SK-N-SH (cell line): ENCODE measurements at regions not wholly inside any gene's neighbourhood (a gene's known extent, or its start where the extent isn't known, plus 50 kb on each side); places are given as distances from the start of the nearest gene placed in this dataset.

ENCODE experiments used
- CTCF ChIA-PET: fragments of 300-600, 350-600 bp; formaldehyde crosslinking; extraction: SDS; loops from one replicate; lab custom pipeline; 2021; lab: Yijun Ruan, JAX
- POLR2A ChIA-PET: fragments of 350-600 bp; sonication (Branson Sonifier 250); formaldehyde crosslinking; extraction: SDS; loops from one replicate; lab custom pipeline; 2020; ENCODE audit warnings: antibody characterized with exemption, inconsistent platforms; lab: Yijun Ruan, JAX
- DNase-seq: peaks from one replicate; pipeline ENCODE4 v3.0.0; 2012
- H2AFZ ChIP-seq: fragments of 200-600 bp; sonication (generic); 2 replicates; pipeline ENCODE4 v1.8.1; 2016; ENCODE audit warnings: antibody characterized with exemption, mild to moderate bottlenecking, low read depth
- H3F3A ChIP-seq: fragments of 200-600 bp; sonication (generic); replicated peaks from 2 replicates; pipeline ENCODE3; 2016; ENCODE audit warnings: antibody characterized with exemption, mild to moderate bottlenecking; ENCODE audit not compliant: insufficient read depth
- H3K27ac ChIP-seq, 2 experiments: fragments of 200-500 bp in 1 of 2; fragments of 200-600 bp in 1 of 2; sonication (Bioruptor generic) in 1 of 2; sonication (generic), shearing (Covaris generic) in 1 of 2; 2 replicates each; pipeline versions ENCODE4 v1.5.1 to v1.6.1; 2014 to 2016; ENCODE audit warnings: low read depth in 2 of 2, inconsistent platforms in 1 of 2, low read length in 1 of 2, mild to moderate bottlenecking in 1 of 2, mixed read lengths in 1 of 2
- H3K27me3 ChIP-seq: fragments of 200-600 bp; sonication (generic), shearing (Covaris generic); 2 replicates; pipeline ENCODE4 v1.6.1; 2016; ENCODE audit warnings: mixed run types; ENCODE audit not compliant: insufficient read depth
- H3K36me3 ChIP-seq, 2 experiments: fragments of 200-500 bp in 1 of 2; fragments of 200-600 bp in 1 of 2; sonication (Bioruptor generic) in 1 of 2; sonication (generic) in 1 of 2; replicated peaks in 1 of 2; 2 replicates each; pipeline versions ENCODE3 to v1.5.1; 2014 to 2016; ENCODE audit warnings: low read length in 1 of 2, mild to moderate bottlenecking in 1 of 2; ENCODE audit not compliant: insufficient read depth in 2 of 2, control insufficient read depth in 1 of 2
- H3K4me1 ChIP-seq, 2 experiments: fragments of 200-500 bp in 1 of 2; fragments of 200-600 bp in 1 of 2; sonication (Bioruptor generic) in 1 of 2; sonication (generic), shearing (Covaris generic) in 1 of 2; 2 replicates each; pipeline versions ENCODE4 v1.5.1 to v1.6.1; 2014 to 2016; ENCODE audit warnings: low read depth in 1 of 2, low read length in 1 of 2, mixed run types in 1 of 2; ENCODE audit not compliant: insufficient read depth in 2 of 2, control insufficient read depth in 1 of 2
- H3K4me2 ChIP-seq: fragments of 200-600 bp; sonication (generic), shearing (Covaris generic); 2 replicates; pipeline ENCODE4 v1.6.1; 2017; ENCODE audit warnings: mixed run types
- H3K4me3 ChIP-seq, 2 experiments: fragments of 200-500 bp in 1 of 2; fragments of 200-600 bp in 1 of 2; sonication (Bioruptor generic) in 1 of 2; sonication (generic), shearing (Covaris generic) in 1 of 2; 2 replicates each; pipeline versions ENCODE4 v1.5.1 to v1.8.1; 2014 to 2016; ENCODE audit warnings: low read depth in 2 of 2, inconsistent platforms in 1 of 2, low read length in 1 of 2, mild to moderate bottlenecking in 1 of 2, mixed read lengths in 1 of 2, moderate library complexity in 1 of 2
- H3K79me2 ChIP-seq: fragments of 200-600 bp; sonication (generic); 2 replicates; pipeline ENCODE4 v1.8.1; 2017; ENCODE audit warnings: mild to moderate bottlenecking; ENCODE audit not compliant: insufficient read depth
- H3K9ac ChIP-seq: fragments of 200-600 bp; sonication (generic); 2 replicates; pipeline ENCODE4 v1.6.1; 2017; ENCODE audit warnings: mixed run types
- H3K9me2 ChIP-seq: fragments of 200-600 bp; sonication (generic); 2 replicates; pipeline ENCODE4 v1.6.1; 2017; ENCODE audit warnings: mixed run types
- H3K9me3 ChIP-seq: fragments of 200-600 bp; sonication (generic); 2 replicates; pipeline ENCODE4 v1.6.1; 2017; ENCODE audit warnings: mixed run types, mild to moderate bottlenecking, moderate library complexity
- H4K20me1 ChIP-seq: fragments of 200-600 bp; sonication (generic); 2 replicates; pipeline ENCODE4 v1.6.1; 2017; ENCODE audit warnings: mild to moderate bottlenecking, mixed run types; ENCODE audit not compliant: insufficient read depth
- ELF1 ChIP-seq: IDR thresholded peaks from 2 replicates; pipeline ENCODE4 v1.4.0; 2012
- EZH2phosphoT487 ChIP-seq: fragments of 200-600 bp; sonication (generic); IDR thresholded peaks from 2 replicates; pipeline ENCODE4 v1.6.1; 2017; ENCODE audit warnings: low read depth, mixed run types, mild to moderate bottlenecking, antibody characterized with exemption, moderate library complexity, borderline replicate concordance
- FOXM1 ChIP-seq: IDR thresholded peaks from 2 replicates; pipeline ENCODE4 v1.4.0; 2012; ENCODE audit warnings: low read depth, mild to moderate bottlenecking
- GABPA ChIP-seq: IDR thresholded peaks from 2 replicates; pipeline ENCODE4 v1.4.0; 2012; ENCODE audit warnings: low read depth, mild to moderate bottlenecking
- JUND ChIP-seq: IDR thresholded peaks from 2 replicates; pipeline ENCODE4 v1.4.0; 2012
- NFIC ChIP-seq: IDR thresholded peaks from 2 replicates; pipeline ENCODE4 v1.4.0; 2012; ENCODE audit warnings: borderline replicate concordance
- RAD21 ChIP-seq: IDR thresholded peaks from 2 replicates; pipeline ENCODE4 v1.6.1; 2012; ENCODE audit warnings: mild to moderate bottlenecking, low read length
- RCOR1 ChIP-seq: fragments of 150-350 bp; IDR thresholded peaks from 2 replicates; pipeline ENCODE4 v1.6.1; 2017; ENCODE audit warnings: antibody characterized with exemption, low read length
- RFX5 ChIP-seq: IDR thresholded peaks from 2 replicates; pipeline ENCODE4 v1.6.1; 2012; ENCODE audit warnings: mild to moderate bottlenecking, improper control_type of control experiment, low read length
- SMC3 ChIP-seq: IDR thresholded peaks from 2 replicates; pipeline ENCODE4 v1.6.1; 2012; ENCODE audit warnings: low read depth, low read length, improper control_type of control experiment
- YY1 ChIP-seq: IDR thresholded peaks from 2 replicates; pipeline ENCODE4 v1.4.0; 2012; ENCODE audit warnings: low read depth, mild to moderate bottlenecking
- ZBTB33 ChIP-seq: IDR thresholded peaks from 2 replicates; pipeline ENCODE4 v1.4.0; 2012; ENCODE audit warnings: low read depth, borderline replicate concordance
- WGBS: methylation state at CpG from one replicate; pipeline ENCODE4 v1.1.6; 2017; ENCODE audit warnings: low lambda C conversion rate; 5-methylcytosine and 5-hydroxymethylcytosine counted together
- TF ChIP-seq, protein P1 (sequence below): fragments of 150-350 bp; IDR thresholded peaks from 2 replicates; pipeline ENCODE4 v1.6.1; 2016; ENCODE audit warnings: mild to moderate bottlenecking, low read depth, low read length
- TF ChIP-seq, protein P2 (sequence below): fragments of 200-600 bp; sonication (generic); IDR thresholded peaks from 2 replicates; pipeline ENCODE4 v1.6.1; 2017; ENCODE audit warnings: antibody characterized with exemption, mild to moderate bottlenecking, moderate library complexity
- TF ChIP-seq, protein P3 (sequence below): IDR thresholded peaks from 2 replicates; pipeline ENCODE4 v1.6.1; 2012; ENCODE audit warnings: mild to moderate bottlenecking, low read depth, low read length, moderate library complexity
- TF ChIP-seq, protein P4 (sequence below): fragments of 150-350 bp; IDR thresholded peaks from 2 replicates; pipeline ENCODE4 v1.6.1; 2017; ENCODE audit warnings: antibody characterized with exemption, low read length, low read depth, borderline replicate concordance

DNA sequence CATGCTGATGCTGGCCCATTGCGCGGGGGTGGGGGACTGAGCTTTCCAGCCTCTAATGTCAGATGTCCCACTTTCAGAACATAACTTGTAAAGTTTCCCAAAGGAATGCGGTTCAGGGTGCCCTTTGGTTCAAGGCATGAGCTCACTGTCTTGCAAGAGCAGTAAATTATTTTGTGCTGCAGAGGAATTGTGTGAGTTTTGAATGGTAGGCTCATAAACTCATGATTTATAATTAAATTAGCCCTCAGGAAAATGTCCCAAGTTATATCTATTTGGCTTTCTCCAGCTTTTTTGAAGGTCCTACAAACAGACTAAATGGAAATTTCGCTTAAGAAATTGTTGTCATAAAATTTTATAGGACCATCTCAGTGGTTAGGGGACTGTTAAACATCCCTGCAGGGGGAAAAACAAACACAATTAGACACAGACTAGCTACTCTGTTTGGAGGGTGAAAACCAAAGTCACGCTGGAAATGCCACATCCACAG is 321.8 kb downstream of the HS3ST3B1 start:
- CTCF ChIA-PET, result no interaction called here
- H3K9me3 ChIP-seq, result no peaks in the 10 kb centered on the region
- no peak overlapping the region for H3K27ac ChIP-seq
- H3K36me3 ChIP-seq, result no peaks in the 10 kb centered on the region
- no peak overlapping the region for H2AFZ ChIP-seq
- no peak for TF ChIP-seq ZBTB33
- no peak for TF ChIP-seq NFIC
- TF ChIP-seq JUND, result no peak
- TF ChIP-seq FOXM1, result no peak
- no peak for TF ChIP-seq RCOR1
- TF ChIP-seq, protein P1, sequence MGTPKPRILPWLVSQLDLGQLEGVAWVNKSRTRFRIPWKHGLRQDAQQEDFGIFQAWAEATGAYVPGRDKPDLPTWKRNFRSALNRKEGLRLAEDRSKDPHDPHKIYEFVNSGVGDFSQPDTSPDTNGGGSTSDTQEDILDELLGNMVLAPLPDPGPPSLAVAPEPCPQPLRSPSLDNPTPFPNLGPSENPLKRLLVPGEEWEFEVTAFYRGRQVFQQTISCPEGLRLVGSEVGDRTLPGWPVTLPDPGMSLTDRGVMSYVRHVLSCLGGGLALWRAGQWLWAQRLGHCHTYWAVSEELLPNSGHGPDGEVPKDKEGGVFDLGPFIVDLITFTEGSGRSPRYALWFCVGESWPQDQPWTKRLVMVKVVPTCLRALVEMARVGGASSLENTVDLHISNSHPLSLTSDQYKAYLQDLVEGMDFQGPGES, result no peak
- no peak for TF ChIP-seq RFX5
- TF ChIP-seq YY1, result no peak
- no peak for TF ChIP-seq EZH2phosphoT487
- no peak for TF ChIP-seq RAD21
- TF ChIP-seq ELF1, result no peak
- TF ChIP-seq, protein P2, sequence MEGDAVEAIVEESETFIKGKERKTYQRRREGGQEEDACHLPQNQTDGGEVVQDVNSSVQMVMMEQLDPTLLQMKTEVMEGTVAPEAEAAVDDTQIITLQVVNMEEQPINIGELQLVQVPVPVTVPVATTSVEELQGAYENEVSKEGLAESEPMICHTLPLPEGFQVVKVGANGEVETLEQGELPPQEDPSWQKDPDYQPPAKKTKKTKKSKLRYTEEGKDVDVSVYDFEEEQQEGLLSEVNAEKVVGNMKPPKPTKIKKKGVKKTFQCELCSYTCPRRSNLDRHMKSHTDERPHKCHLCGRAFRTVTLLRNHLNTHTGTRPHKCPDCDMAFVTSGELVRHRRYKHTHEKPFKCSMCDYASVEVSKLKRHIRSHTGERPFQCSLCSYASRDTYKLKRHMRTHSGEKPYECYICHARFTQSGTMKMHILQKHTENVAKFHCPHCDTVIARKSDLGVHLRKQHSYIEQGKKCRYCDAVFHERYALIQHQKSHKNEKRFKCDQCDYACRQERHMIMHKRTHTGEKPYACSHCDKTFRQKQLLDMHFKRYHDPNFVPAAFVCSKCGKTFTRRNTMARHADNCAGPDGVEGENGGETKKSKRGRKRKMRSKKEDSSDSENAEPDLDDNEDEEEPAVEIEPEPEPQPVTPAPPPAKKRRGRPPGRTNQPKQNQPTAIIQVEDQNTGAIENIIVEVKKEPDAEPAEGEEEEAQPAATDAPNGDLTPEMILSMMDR, result no peak
- TF ChIP-seq, protein P3, sequence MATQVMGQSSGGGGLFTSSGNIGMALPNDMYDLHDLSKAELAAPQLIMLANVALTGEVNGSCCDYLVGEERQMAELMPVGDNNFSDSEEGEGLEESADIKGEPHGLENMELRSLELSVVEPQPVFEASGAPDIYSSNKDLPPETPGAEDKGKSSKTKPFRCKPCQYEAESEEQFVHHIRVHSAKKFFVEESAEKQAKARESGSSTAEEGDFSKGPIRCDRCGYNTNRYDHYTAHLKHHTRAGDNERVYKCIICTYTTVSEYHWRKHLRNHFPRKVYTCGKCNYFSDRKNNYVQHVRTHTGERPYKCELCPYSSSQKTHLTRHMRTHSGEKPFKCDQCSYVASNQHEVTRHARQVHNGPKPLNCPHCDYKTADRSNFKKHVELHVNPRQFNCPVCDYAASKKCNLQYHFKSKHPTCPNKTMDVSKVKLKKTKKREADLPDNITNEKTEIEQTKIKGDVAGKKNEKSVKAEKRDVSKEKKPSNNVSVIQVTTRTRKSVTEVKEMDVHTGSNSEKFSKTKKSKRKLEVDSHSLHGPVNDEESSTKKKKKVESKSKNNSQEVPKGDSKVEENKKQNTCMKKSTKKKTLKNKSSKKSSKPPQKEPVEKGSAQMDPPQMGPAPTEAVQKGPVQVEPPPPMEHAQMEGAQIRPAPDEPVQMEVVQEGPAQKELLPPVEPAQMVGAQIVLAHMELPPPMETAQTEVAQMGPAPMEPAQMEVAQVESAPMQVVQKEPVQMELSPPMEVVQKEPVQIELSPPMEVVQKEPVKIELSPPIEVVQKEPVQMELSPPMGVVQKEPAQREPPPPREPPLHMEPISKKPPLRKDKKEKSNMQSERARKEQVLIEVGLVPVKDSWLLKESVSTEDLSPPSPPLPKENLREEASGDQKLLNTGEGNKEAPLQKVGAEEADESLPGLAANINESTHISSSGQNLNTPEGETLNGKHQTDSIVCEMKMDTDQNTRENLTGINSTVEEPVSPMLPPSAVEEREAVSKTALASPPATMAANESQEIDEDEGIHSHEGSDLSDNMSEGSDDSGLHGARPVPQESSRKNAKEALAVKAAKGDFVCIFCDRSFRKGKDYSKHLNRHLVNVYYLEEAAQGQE, result no peak
- TF ChIP-seq GABPA, result no peak
- TF ChIP-seq, protein P4, sequence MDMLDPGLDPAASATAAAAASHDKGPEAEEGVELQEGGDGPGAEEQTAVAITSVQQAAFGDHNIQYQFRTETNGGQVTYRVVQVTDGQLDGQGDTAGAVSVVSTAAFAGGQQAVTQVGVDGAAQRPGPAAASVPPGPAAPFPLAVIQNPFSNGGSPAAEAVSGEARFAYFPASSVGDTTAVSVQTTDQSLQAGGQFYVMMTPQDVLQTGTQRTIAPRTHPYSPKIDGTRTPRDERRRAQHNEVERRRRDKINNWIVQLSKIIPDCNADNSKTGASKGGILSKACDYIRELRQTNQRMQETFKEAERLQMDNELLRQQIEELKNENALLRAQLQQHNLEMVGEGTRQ, result no peak
- no peak for TF ChIP-seq SMC3
- POLR2A ChIA-PET, result no interaction called here
- H3K4me2 ChIP-seq, result no peak overlapping the region
- H4K20me1 ChIP-seq, result no peaks in the 10 kb centered on the region
- no peak overlapping the region for H3K9ac ChIP-seq
- no peaks in the 10 kb centered on the region; the same call in 1 of the 2 replicates for H3K27me3 ChIP-seq
- no peaks in the 10 kb centered on the region for H3F3A ChIP-seq
- 7% methylated on average over 5 of the region's 5 CpGs for WGBS
- no peak overlapping the region for H3K4me3 ChIP-seq
- no peak for DNase-seq
- H3K4me1 ChIP-seq, result no peaks in the 10 kb centered on the region
- no peaks in the 10 kb centered on the region for H3K9me2 ChIP-seq
- H3K79me2 ChIP-seq, result no peaks in the 10 kb centered on the region
